Activated CD8-positive, alpha-beta memory T cell treated with anti-CD3 and anti-CD28 coated beads, Interleukin-2, amount 50 U/mL, for 4 hours (primary cell): ENCODE measurements at regions not wholly inside any gene's neighbourhood (a gene's known extent, or its start where the extent isn't known, plus 50 kb on each side); places are given as distances from the start of the nearest gene placed in this dataset.
A peak's percentile ranks its signal among the peaks of the same experiment; 100 is the strongest.
"Not testable (repeated sequence)": the region's sequence is repeated elsewhere in the genome, so short reads cannot be mapped to it uniquely, and the experiment has no call there.

Experiments used
- DNase-seq: peaks from one replicate; pipeline ENCODE4 v3.0.0-alpha.2; 2020

GRCh38 chr7:98728555-98728954 lies 111.5 kb downstream of the NPTX2 start:
- DNase-seq, result no peak

DNA sequence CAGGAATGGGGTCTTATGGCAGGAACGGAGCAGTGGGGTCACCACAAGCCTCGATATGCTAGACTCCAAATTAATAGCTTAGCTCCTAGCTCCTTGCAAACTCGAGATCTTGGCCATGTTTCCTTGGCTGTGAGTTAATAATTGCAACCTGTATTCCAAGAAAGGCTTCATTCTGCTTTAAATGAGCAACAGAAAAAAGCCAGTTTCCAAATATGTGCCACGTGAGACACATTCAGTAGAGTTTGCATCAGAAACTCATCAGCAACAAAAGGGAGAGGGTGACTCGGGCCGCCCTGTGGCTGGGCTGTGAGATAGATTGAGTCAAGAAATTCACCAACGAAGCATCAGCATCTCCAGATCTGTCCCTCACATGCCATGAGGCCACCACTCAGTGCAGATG lies 112.0 kb downstream of the NPTX2 start:
- no peak for DNase-seq

- DNase-seq, result no peak
Measured at GRCh38 chr7:98730326-98730725, 113.2 kb downstream of the NPTX2 start.

DNA sequence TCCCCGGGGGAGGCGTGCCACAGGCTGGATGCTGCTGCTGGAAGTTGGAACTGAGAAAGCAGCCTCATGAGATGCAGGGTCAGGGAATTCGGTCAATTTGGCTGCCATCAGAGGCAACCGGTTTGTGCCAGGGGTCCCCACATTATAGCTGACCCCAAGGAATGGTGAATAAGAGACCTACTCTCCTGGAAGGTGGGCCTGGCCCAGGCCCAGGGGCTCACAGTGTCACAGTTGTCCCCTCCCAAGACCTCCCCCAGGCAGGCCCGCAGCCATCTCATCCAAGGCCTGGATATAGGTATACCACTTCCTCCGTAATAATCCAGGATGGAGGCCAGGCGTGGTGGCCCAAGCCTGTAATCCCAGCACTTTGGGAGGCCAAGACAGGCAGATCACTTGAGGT lies 114.6 kb downstream of the NPTX2 start:
- DNase-seq, result no peak

- DNase-seq, result peak; percentile 28
Measured at GRCh38 chr7:98733036-98733435, 116.0 kb downstream of the NPTX2 start.

GRCh38 chr7:98735801-98736200 lies 118.7 kb downstream of the NPTX2 start:
- DNase-seq, result no peak

GRCh38 chr7:98736461-98736860 lies 119.4 kb downstream of the NPTX2 start:
- DNase-seq, result not testable (repeated sequence)

DNA sequence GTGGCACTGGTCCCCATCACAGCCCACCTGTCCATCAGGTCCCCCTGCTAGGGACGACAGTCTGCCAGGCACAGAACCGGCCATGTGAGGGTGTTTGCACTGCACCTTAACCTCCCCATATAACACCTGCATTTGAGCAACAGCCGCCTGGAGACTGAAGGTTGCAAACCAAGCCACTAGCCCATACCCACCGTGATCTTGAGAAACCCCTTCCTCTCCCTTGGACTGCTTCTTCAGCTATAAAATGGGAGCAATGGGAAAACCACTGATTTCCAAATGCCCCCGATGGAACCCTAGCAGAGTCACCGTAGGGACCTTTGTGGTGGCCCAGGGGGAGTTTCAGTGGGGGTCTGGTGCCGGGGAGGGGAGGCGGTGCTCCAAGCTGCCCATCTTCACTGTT lies 120.1 kb downstream of the NPTX2 start:
- DNase-seq, result no peak

DNA sequence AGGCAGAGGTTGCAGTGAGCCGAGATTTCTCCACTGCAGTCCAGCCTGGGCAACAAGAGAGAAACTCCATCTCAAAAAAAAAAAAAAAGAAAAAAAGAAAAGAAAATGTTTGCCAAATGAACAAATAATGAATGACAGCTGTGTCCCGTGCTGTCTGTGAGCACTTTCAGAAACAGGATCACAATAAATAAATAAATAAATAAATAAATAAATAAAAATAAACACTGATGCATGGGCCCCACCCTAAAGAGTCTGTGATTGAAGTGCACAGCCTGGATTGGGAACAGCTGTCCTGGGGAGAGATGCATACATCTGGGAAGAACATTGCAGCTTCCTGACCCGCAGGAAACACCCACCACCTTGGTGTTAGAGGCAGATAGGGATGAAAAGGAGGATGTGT lies 123.6 kb downstream of the NPTX2 start:
- DNase-seq, result no peak

DNA sequence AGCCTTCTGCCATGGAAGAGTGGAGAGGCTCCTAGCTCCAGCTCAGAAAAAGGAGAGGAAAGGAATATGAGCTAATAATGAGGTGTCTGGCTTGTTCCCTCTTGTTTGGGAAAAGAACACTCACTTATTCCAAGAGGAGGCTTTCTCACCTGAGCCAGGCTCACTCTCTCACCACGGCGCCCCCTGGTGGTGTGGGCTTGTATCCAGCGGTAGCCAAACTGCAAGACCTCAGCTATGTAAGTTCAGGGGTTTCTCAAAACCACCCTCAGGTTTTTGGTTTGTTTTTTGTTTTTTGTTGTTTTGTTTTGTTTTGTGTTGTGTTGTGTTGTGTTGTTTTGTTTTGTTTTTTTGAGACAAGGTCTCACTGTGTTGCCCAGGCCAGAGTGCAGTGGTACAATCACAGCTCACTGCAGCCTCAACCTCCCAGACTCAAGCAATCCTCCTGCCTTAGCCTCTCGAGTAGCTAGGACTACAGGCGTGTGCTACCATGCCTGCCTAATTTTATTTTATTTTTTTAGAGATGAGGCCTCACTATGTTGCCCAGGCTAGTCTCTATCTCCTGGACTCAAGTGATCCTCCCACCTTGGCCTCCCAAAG lies 124.0 kb downstream of the TMEM130 start:
- peak; percentile 72 for DNase-seq

DNA sequence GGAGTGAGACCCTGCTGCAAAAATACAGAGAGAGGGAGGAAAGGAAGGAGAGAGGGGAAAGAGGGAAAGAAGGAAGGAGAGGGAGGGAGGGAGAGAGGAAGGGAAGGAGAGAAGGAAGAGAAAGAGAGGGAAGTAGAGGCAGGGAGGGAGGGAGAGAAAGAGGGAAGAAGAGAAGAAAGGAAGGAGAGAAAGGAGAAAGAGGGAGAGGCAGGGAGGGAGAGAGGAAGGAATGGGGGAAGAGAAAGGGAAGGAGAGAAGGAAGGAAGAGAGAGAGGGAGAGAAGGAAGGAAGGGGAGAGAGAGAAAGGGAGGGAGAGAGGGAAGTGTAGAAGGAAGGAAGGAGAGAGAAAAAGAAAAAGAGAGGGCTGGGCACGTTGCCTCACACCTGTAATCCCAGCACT lies 121.7 kb downstream of the TMEM130 start:
- no peak for DNase-seq

DNA sequence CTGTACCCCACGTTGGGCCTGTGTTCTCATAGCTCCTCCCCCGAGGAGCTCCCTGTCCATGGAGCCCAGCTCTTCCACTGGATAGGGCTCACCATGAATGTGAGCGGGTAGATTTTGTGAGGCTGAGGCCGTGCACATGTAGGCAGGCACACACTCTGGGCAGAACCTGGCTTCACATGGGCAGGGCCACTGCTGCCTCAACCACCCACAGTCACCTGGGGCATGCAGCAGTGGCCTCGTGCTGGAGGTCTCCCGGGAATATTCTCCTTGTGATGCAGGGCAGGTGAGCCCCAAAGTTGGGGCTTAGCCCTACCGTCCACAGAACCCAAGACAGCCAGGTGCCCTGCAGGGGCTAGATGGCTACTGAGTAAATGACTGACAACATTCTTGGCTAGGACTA lies 116.6 kb downstream of the TMEM130 start:
- DNase-seq, result no peak

DNA sequence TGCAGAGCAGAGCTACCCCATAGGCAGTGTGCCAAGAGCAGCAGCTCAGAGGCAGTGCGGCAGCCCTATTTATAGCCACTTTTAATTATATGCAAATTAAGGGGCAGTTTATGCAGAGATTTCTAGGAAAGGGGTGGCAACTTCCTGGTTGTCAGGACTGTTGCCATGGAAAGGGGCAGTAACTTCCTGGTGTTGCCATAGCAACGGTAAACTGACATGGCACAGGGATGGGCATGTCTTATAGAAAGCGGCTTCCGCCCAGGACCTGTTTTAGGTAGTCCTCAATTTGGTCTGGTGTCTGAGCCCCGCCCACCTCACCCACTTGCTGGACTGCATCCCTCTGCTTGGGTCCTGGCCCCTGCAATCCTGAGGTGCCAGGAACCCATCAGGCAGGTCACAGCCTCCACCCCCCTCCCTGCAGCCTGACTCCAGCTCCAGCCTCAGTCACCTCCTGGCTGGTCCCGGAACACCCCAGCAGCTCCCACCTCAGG lies 115.8 kb downstream of the TMEM130 start:
- DNase-seq, result no peak

DNA sequence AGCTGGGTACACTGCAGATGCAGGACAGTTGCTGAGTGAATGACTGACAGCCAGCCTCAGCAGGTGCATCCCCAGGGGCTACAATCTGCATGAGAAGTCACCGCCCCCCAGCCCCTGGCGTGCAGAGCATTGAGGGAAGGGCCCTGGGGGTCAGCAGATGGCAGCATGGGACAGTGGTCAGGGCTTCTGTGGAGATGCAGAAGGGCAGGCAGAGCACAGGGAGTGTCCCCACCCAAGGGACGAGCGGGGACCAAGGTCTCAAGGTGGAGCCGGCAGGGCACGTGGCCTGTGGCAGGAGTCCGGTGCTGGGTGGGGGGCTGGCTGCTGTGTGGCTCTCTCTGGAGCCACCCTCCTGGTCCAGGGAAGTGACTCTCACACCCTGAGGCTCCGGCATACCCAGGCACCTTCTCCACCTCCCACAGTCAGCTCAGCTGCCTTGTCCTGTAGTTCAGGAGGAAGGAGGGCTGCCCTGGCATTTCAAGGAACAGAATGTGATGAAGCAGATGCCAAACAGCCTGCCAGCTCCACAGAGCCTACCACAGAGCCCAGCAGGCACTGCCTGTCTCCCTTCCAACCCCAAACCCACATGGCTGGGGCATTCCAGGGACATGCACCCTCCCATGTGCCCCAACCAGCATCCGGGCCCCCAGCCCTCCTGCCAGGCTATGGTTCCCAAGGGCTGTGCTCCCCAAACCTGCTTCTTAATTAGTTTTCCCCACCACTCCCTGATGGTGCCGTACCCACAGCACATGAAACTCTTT lies 114.5 kb downstream of the TMEM130 start:
- DNase-seq, result no peak

GRCh38 chr7:98758157-98758556 lies 111.7 kb downstream of the TMEM130 start:
- no peak for DNase-seq

GRCh38 chr7:98760201-98760651 lies 109.6 kb downstream of the TMEM130 start:
- DNase-seq, result no peak

GRCh38 chr7:98761225-98761624 lies 108.6 kb downstream of the TMEM130 start:
- DNase-seq, result no peak

DNA sequence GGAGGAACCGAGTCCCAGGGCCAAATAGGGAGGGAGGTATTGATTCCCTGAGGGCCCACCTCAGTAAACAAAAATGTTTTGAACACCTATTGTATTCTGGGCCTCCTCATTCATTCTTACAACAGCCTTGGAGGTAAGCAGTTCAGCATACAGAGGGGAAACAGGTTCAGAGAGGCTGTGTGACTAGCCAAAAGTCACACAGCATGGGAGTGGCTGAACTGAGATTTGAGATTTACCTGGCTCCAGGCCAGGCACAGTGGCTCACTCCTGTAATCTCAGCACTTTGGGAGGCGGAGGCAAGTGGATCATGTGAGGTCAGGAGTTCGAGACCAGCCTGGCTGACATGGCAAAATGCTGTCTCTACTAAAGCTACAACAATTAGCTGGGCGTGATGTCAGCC lies 107.2 kb downstream of the TMEM130 start:
- no peak for DNase-seq

DNA sequence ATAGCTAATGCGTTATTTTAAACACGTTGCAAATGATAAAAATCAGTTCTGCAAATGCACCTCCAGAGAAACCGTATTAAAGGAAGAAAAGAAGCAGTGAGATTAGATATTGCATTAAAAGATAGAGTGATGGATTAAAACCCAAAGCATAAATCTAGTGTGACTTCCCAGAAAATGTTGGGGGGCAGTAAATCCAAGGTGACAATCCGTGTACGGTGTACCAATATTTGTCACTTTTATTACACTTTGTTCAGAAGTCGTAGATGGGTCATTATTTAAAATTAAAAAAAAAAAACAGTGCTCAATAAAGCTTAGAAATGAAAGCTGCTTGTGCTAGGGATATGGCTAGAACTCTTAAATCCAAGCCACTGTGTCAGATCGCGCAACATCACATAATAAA lies 106.4 kb downstream of the TMEM130 start:
- no peak for DNase-seq

GRCh38 chr7:98764946-98765345 lies 104.9 kb downstream of the TMEM130 start:
- no peak for DNase-seq

DNA sequence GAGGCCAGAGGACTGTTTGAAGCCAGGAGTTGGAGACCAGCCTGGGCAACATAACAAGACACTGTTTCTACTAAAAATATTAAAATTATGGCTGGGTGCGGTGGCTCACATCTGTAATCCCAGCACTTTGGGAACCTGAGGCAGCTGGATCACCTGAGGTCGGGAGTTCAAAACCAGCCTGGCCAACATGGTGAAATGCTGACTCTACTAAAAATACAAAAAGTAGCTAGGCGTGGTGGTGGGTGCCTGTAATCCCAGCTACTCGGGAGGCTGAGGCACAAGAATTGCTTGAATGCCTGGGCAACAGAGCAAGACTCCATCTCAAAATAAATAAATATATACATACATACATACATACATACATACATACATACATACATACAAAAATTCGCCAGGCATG lies 99.7 kb downstream of the TMEM130 start:
- DNase-seq, result not testable (repeated sequence)

GRCh38 chr7:98771519-98771918 lies 98.3 kb downstream of the TMEM130 start:
- no peak for DNase-seq

DNA sequence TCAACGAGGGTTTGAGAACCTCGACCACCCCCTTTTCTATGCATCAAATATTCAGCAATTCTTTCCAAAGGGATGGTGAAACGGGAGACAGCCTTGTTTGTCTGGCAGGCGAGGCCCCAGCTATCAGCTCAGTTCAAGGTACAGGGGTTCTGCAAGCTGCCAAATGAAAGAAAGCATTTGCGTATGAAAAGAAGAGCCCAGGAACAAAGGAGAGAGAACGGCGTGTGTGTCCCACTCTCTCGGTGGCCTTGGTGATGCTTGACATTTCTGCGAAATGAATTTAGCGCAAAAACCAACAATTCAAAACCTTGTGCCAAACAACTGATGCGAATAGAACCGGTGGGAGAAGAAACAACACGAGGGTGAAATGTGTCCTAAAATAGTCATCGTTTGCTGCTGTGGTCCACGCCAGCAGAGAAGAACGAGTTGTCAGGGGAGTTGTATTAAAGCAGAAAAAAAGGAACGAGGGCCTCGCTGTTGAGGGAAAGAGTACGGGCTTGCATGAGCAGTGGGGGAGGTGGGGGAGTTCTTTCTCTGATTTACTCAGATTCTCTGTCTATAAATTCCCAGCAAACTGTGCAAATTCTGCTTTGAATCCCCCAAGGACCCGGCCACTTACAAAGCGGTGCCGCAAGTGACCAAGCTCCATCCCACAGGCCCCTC lies 97.7 kb downstream of the TMEM130 start:
- no peak for DNase-seq

GRCh38 chr7:98774884-98775283 lies 94.9 kb downstream of the TMEM130 start:
- no peak for DNase-seq
